GM10847 (cell line): ENCODE measurements at regions not wholly inside any gene's neighbourhood (a gene's known extent, or its start where the extent isn't known, plus 50 kb on each side); places are given as distances from the start of the nearest gene placed in this dataset.

Experiments
- POLR2A ChIP-seq: IDR thresholded peaks from 2 replicates; pipeline ENCODE4 v1.6.1; 2011; ENCODE audit not compliant: insufficient read length; ENCODE audit errors: extremely low read depth

- no peak for TF ChIP-seq POLR2A
These were observed 72.3 kb upstream of the MEF2A start for GRCh38 chr15:99493461-99493860.

GRCh38 chr15:99495430-99496301 lies 70.1 kb upstream of the MEF2A start:
- TF ChIP-seq POLR2A = no peak

GRCh38 chr15:99496302-99496629 lies 69.5 kb upstream of the MEF2A start:
- TF ChIP-seq POLR2A = no peak

GRCh38 chr15:99502182-99502581 lies 63.6 kb upstream of the MEF2A start:
- no peak for TF ChIP-seq POLR2A

GRCh38 chr15:99502661-99503060 lies 63.1 kb upstream of the MEF2A start:
- no peak for TF ChIP-seq POLR2A

- no peak for TF ChIP-seq POLR2A
These were observed 62.4 kb upstream of the MEF2A start for GRCh38 chr15:99503411-99503810.

- TF ChIP-seq POLR2A = no peak
These were observed 61.5 kb upstream of the MEF2A start for GRCh38 chr15:99504071-99504822.

GRCh38 chr15:99504823-99505551 lies 60.8 kb upstream of the MEF2A start:
- TF ChIP-seq POLR2A = peak; percentile 45

- no peak for TF ChIP-seq POLR2A
These were observed 59.4 kb upstream of the MEF2A start for GRCh38 chr15:99506399-99506798.

- no peak for TF ChIP-seq POLR2A
These were observed 58.7 kb upstream of the MEF2A start for GRCh38 chr15:99507016-99507503.

- peak; percentile 12 for TF ChIP-seq POLR2A
These were observed 58.1 kb upstream of the MEF2A start for GRCh38 chr15:99507504-99508310.

- TF ChIP-seq POLR2A = no peak
These were observed 57.5 kb upstream of the MEF2A start for GRCh38 chr15:99508311-99508645.

- no peak for TF ChIP-seq POLR2A
These were observed 56.9 kb upstream of the MEF2A start for GRCh38 chr15:99508852-99509251.

GRCh38 chr15:99509686-99510461 lies 55.9 kb upstream of the MEF2A start:
- no peak for TF ChIP-seq POLR2A
